HepG2 (cell line): ENCODE measurements at regions not wholly inside any gene's neighbourhood (a gene's known extent, or its start where the extent isn't known, plus 50 kb on each side); places are given as distances from the start of the nearest gene placed in this dataset.

Source experiments
- CTCF ChIP-seq: sonication (generic); formaldehyde crosslinking; IDR thresholded peaks from 2 replicates; pipeline ENCODE4 v1.5.0; 2020; ENCODE audit warnings: mild to moderate bottlenecking, missing genetic modification reagents, moderate library complexity
- E2F1 ChIP-seq: sonication (generic); formaldehyde crosslinking; IDR thresholded peaks from 2 replicates; pipeline ENCODE4 v1.5.0; 2020; ENCODE audit warnings: missing genetic modification reagents
- FOXA3 ChIP-seq: IDR thresholded peaks from 2 replicates; pipeline ENCODE4 v1.6.1; 2016; ENCODE audit warnings: missing genetic modification reagents, missing compliant biosample characterization
- JUN ChIP-seq: sonication (generic); formaldehyde crosslinking; IDR thresholded peaks from 2 replicates; pipeline ENCODE4 v1.4.0; 2020; ENCODE audit warnings: mild to moderate bottlenecking, missing genetic modification reagents
- KLF16 ChIP-seq, 2 experiments: sonication (generic) in 1 of 2; formaldehyde crosslinking in 1 of 2; IDR thresholded peaks; 2 replicates each; pipeline versions ENCODE4 v1.6.1 to v1.8.0; 2016 to 2023; ENCODE audit warnings: missing genetic modification reagents in 2 of 2, missing compliant biosample characterization in 1 of 2
- NR2F6 ChIP-seq, 2 experiments: IDR thresholded peaks; 2 replicates each; pipeline ENCODE4 v1.6.1; 2016; ENCODE audit warnings: antibody characterized with exemption in 1 of 2, mild to moderate bottlenecking in 1 of 2
- POLR2A ChIP-seq, 2 experiments: IDR thresholded peaks; 2 replicates each; pipeline ENCODE4 v1.6.1; 2011; ENCODE audit warnings: low read depth in 2 of 2, low read length in 2 of 2, mild to moderate bottlenecking in 1 of 2, moderate library complexity in 1 of 2; ENCODE audit not compliant: insufficient read depth in 1 of 2
- TCF7 ChIP-seq: sonication (generic); IDR thresholded peaks from 2 replicates; pipeline ENCODE4 v1.6.1; 2016; ENCODE audit warnings: antibody characterized with exemption, low read depth
- ZNF160 ChIP-seq: sonication (generic); formaldehyde crosslinking; IDR thresholded peaks from 2 replicates; pipeline ENCODE4 v1.8.0; 2022; ENCODE audit warnings: mild to moderate bottlenecking, inconsistent platforms, missing genetic modification reagents
- ZNF407 ChIP-seq: sonication (generic); formaldehyde crosslinking; IDR thresholded peaks from one replicate; pipeline ENCODE4 v1.5.1; 2020; ENCODE audit warnings: mild to moderate bottlenecking, missing genetic modification reagents; ENCODE audit errors: not compliant biosample characterization
- ZNF678 ChIP-seq: sonication (generic); formaldehyde crosslinking; IDR thresholded peaks from 2 replicates; pipeline ENCODE4 v1.4.0; 2020; ENCODE audit warnings: mild to moderate bottlenecking, missing genetic modification reagents
- TF ChIP-seq, protein P1 (sequence below): sonication (generic); formaldehyde crosslinking; IDR thresholded peaks from 2 replicates; pipeline ENCODE4 v1.4.0; 2020; ENCODE audit warnings: missing genetic modification reagents, mild to moderate bottlenecking, borderline replicate concordance
- TF ChIP-seq, protein P2 (sequence below): sonication (generic); formaldehyde crosslinking; IDR thresholded peaks from 2 replicates; pipeline ENCODE4 v1.5.0; 2020; ENCODE audit warnings: mild to moderate bottlenecking, missing genetic modification reagents, borderline replicate concordance

DNA sequence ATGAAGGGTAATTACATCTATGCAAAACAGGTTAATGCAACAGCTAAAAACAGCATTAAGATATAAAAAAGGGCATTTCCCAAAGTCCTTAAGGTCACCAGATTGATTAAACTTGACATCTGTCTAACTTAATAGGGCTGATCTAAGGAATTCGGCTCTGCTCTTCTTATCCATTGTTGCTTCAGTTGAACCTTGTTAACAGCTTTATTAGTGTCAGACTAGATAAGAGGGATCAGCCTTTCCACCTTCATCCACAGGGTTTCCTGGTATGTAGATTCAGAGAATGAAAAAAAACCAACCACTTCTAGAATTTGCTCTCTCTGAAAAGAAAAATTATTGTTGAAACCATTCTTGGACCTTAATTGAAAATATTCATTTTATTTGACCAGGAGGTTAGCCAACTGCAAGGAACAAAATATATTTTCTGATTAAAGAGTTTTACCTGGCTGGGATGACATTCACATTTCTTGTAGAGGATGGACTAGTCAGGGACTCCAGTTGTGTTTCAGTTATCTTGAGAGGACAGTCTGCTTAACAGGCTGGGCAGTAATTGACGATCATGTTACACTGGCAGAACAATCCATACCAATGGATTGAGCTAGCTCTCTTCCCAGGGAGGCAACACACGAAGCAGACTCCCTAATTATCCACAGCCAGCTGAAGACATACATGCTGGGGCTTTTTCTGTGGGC, 357.4 kb upstream of the ACVR2A start:
- TF ChIP-seq E2F1 (no peak), CTCF (CRISPR knock-in tag) (no peak), FOXA3 (CRISPR knock-in tag) (no peak), NR2F6 (IDR thresholded peaks at IDR 0.05) (no peak), NR2F6 (CRISPR knock-in tag; IDR thresholded peaks at IDR 0.05) (no peak), ZNF678 (CRISPR knock-in tag) (no peak), ZNF407 (CRISPR knock-in tag) (no peak), JUN (CRISPR knock-in tag) (no peak), KLF16 (CRISPR knock-in tag; IDR thresholded peaks at IDR 0.05) (no peak), POLR2A (IDR thresholded peaks at IDR 0.05; ENCODE audit: insufficient read depth in 1 of 2, low read depth in 2 of 2, low read length in 2 of 2) (no peak), TCF7 (no peak), ZNF160 (CRISPR knock-in tag) (no peak)
- TF ChIP-seq, protein P1, sequence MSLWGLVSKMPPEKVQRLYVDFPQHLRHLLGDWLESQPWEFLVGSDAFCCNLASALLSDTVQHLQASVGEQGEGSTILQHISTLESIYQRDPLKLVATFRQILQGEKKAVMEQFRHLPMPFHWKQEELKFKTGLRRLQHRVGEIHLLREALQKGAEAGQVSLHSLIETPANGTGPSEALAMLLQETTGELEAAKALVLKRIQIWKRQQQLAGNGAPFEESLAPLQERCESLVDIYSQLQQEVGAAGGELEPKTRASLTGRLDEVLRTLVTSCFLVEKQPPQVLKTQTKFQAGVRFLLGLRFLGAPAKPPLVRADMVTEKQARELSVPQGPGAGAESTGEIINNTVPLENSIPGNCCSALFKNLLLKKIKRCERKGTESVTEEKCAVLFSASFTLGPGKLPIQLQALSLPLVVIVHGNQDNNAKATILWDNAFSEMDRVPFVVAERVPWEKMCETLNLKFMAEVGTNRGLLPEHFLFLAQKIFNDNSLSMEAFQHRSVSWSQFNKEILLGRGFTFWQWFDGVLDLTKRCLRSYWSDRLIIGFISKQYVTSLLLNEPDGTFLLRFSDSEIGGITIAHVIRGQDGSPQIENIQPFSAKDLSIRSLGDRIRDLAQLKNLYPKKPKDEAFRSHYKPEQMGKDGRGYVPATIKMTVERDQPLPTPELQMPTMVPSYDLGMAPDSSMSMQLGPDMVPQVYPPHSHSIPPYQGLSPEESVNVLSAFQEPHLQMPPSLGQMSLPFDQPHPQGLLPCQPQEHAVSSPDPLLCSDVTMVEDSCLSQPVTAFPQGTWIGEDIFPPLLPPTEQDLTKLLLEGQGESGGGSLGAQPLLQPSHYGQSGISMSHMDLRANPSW (CRISPR knock-in tag), result no peak
- TF ChIP-seq, protein P2, sequence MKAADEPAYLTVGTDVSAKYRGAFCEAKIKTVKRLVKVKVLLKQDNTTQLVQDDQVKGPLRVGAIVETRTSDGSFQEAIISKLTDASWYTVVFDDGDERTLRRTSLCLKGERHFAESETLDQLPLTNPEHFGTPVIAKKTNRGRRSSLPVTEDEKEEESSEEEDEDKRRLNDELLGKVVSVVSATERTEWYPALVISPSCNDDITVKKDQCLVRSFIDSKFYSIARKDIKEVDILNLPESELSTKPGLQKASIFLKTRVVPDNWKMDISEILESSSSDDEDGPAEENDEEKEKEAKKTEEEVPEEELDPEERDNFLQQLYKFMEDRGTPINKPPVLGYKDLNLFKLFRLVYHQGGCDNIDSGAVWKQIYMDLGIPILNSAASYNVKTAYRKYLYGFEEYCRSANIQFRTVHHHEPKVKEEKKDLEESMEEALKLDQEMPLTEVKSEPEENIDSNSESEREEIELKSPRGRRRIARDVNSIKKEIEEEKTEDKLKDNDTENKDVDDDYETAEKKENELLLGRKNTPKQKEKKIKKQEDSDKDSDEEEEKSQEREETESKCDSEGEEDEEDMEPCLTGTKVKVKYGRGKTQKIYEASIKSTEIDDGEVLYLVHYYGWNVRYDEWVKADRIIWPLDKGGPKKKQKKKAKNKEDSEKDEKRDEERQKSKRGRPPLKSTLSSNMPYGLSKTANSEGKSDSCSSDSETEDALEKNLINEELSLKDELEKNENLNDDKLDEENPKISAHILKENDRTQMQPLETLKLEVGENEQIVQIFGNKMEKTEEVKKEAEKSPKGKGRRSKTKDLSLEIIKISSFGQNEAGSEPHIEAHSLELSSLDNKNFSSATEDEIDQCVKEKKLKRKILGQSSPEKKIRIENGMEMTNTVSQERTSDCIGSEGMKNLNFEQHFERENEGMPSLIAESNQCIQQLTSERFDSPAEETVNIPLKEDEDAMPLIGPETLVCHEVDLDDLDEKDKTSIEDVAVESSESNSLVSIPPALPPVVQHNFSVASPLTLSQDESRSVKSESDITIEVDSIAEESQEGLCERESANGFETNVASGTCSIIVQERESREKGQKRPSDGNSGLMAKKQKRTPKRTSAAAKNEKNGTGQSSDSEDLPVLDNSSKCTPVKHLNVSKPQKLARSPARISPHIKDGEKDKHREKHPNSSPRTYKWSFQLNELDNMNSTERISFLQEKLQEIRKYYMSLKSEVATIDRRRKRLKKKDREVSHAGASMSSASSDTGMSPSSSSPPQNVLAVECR (CRISPR knock-in tag), result no peak
